ENCODE measurements at regions not wholly inside any gene's neighbourhood (a gene's known extent, or its start where the extent isn't known, plus 50 kb on each side); places are given as distances from the start of the nearest gene placed in this dataset.

DNA sequence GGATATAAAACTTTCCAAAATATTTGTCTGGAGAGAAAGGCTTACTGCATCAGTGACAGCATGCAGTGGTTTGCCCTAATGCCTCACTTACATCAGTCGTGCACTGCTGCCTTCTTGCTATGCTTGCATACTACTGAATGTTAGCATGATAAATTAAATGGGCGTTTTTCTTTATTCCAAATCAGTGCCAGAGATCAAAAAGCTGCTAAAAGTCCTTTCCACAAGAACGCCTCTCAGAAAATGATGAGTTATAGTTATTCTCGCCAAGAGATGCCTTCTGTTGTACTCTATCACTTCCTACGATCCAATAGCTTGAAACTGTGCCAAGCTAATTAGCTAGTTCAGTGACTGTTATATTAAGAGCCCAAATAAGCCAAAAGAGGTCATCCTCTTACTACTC is 345.8 kb upstream of the ROBO2 start:
- no peak for DNase-seq (ENCODE audit: low read depth)

DNA sequence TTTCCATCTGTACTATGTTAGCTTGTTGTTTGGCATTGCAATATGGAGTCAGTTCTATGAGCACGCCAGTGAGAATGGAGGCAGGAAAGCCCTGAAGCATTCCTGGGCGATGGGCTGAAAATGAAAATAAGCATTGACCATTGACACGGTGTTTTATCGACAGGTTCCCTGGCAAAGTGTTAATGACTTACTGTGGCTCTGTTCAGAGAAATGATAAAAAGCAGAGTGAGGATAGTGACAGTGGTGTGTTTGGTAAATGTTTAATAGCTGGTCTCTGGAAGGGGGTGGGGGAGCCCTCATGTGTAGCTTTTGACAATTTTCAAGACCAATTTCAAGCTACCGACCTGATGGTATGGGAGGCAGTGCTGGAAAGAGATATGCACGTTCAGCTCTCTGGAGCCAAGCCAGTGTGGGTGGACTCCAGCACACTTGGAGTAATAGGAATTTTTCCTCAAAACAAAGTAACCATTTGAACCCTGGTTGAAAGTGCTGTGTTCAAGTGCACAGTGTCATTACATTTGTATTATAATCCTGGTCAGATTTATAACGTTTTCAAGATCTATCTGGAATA is 341.7 kb upstream of the ROBO2 start:
- no peak for DNase-seq (ENCODE audit: low read depth)

DNA sequence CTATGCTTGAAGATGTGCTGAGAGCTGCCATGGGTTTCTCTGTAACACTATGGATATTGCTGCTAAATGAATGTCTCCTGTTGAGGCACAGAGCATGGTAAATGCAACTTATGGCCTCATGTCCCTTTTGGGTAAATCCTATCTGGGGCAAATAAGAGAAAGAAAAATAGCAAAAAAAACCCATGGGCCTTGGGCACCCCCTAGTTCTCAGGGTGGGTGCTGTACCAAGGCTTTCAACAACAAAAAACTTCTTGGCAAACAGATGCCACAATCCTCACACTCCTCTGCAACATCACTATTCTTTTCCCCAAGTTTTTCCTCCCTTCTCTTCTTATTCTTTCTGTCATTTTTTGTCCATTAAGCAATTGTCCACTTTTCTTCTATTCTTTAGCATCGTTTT is 340.1 kb upstream of the ROBO2 start:
- no peak for DNase-seq (ENCODE audit: low read depth)

DNA sequence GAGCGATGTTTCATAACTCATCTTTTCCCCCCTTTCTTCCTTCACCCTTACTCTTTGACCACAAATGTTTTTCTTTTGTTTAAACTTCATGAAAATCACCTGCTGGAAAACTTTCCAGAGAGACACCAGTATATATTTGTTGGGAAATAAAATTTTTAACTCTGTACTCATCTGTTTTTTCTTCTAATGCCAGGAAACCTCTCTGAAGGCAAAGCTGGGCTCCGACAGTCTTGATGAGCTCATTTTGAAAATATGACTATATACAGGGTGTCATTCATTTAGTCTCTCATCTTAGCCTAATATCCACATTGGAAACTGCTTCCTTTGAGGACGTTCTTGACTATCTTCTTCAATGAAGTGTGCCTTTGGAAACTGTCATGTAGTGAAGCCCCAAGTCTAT is 339.6 kb upstream of the ROBO2 start:
- peak; percentile 30 for DNase-seq (ENCODE audit: low read depth)

DNA sequence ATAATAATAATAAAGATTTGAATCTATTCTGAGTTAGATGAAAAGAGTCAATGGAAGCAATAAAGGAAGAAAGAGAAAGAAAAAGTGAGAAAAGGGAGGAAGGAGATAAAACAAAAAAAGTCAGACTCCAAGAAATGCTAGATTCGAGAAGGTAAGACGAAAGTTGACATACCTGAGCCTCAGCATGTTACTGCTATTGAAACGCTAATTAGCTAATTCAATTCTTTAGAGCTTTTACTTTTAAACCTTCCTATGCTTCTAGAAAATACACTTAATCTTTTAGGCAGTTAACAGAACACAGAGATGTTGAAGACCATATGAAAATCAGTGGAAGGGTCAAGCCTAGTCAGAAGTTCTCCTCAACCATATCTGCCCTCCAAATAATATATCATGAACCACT is 337.2 kb upstream of the ROBO2 start:
- DNase-seq (ENCODE audit: low read depth): no peak

DNA sequence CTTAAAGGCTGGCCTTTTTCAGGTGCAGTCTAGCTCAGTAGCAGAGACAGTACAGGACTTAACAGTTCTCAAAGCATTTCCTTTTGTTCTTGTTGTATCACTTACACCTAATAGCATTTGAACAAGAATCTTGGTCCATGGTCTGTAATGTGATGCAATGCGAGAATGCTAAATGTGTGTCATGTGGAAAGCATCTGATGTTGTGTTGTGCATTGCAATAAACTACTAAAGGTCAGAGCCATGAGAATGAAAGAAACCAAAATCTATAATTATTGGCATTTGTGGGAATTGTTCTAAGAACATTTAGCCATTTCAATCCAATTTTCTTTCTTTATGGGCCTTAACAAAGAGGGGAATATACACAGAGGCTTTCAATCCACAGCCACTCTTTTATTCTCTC is 324.5 kb upstream of the ROBO2 start:
- no peak for DNase-seq (ENCODE audit: low read depth)

DNA sequence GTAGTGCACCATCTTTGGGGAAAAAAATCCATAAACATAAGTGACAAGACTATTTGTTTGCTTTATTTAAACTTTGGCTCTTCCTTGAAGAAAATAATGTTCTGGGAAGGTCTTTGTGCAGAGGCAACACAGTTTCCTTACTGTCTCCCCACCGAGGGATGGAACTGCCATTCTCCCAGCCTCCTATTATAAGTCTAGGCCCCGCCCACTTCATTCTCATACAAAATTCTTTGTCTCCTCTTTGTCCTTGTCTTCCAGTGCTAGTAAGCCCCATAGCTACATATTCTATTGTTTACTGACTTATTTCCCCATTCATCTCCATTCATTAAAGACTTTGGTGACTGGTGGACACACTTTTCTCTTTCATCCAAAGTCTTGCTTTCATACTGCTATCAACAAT is 316.5 kb upstream of the ROBO2 start:
- no peak for DNase-seq (ENCODE audit: low read depth)

DNA sequence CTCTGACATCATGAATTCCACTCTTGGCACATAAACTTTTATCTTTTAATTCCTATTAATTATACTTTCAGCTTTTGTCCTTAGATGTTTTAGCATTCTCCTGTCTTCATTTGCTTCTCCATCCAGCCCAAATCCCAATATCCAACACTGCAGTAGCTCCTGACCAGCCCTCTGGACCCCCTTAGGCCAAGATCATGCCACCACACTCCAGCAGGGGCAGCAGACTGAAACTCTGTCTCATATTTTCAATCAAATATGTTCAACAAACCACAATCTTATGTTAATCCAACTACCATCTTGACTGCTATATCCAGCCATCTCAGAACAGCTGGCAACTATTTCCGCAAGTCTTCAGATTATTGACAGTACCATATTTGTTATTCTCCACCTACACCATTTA is 315.8 kb upstream of the ROBO2 start:
- no peak for DNase-seq (ENCODE audit: low read depth)

DNA sequence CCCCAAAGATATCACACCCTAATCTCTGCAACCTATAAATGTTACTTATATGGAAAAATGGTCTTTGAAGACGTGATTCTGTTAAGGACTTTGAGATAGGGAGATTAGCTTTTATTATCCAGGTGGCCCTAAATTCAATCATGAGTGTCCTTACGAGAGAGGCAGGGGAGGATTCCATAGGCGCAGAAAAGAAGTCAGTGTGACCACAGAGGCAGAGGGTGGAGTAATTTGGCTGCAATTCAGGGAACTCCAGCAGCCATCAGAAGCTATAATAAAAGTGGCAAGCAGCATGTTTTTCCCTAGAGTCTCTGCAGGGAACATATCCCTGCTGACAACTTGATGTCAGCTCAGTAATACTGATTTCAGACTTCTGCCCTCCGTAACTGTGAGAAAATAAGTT is 315.2 kb upstream of the ROBO2 start:
- DNase-seq (ENCODE audit: low read depth): no peak

DNA sequence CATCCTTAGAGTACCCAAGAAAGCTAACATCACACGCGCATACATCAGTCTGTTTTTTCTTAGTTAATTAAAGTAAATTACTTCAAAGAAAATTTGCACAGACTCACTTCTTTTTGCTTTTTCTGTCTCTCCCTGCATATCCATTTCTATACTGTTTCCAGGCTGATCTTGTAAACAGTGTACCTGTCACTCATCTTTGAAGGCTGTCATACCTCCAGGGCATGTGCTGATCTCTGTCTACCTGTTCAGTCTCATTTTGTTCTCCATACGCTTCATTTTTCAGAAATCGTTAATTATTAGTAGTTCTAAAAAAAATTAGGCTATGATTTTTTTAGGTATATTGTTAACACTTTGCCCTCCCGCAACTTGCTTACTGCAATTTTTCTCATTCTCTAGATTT is 313.9 kb upstream of the ROBO2 start:
- DNase-seq (ENCODE audit: low read depth): no peak

DNA sequence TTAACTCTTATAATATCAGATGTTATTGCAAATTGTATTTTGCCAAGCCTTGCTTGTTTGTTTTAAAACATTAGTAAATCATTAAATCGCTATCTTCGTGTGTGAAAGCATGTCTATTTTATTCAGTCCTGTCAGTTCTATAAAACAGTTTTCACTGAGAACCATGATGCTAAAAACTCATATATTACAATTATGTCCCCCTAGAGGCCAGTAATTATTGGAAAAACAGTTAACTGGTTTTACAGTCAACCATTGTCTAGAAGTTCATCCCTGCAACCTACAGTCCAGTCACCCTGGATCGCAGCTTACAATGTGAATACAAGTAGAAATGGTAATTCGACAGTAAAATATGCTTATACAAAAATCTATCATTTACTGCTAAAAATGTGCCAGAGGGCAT is 311.5 kb upstream of the ROBO2 start:
- DNase-seq (ENCODE audit: low read depth): no peak

DNA sequence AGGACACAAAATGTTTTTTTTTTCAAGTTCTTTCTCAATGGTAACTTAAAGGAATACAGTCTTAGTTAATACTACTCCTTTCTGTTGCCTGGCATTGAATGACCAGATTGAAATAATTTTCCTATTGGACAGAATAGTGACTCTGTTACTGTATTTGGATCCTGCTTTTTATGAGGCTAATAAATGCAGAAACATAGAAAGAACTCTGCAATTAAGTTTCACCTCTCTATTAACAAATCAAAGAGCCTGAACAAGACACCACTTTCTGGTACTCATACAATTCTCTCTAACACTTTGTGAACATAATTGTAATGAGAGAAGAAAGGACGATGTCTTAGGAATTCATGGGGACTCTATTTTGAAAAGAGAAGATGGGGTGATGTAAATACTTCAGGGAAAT is 308.4 kb upstream of the ROBO2 start:
- DNase-seq (ENCODE audit: low read depth): no peak

DNA sequence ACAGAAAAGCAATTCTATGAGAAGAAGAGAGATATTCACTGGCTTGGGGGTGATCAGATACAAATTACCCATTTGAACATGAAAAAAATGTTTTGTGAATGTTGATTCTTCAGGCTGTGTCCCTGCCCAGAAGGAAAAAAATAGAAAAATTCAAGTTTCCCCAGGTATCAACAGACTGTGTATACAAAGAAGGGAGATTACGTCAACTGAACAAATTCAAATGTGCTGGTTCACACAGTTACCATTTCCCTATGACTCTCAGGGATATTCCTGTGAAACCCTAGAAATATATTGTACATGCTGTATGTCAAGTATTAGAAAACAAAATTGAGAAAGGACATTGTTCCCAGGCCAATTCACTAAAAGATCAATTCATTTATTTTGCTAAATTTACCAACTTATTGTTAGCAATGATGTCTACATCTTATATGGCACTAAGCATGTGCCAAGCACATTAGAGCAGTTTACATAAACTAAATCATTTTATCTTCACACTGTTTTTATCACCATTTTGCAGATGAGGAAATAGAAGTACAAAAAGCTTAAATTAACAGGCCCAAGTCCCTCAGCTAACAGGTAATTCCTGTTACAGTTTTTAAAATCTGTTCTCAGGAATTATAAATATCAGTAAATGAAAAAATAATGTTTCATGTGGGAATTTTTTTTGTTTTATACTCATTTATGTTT is 306.7 kb upstream of the ROBO2 start:
- no peak for DNase-seq (ENCODE audit: low read depth)

DNA sequence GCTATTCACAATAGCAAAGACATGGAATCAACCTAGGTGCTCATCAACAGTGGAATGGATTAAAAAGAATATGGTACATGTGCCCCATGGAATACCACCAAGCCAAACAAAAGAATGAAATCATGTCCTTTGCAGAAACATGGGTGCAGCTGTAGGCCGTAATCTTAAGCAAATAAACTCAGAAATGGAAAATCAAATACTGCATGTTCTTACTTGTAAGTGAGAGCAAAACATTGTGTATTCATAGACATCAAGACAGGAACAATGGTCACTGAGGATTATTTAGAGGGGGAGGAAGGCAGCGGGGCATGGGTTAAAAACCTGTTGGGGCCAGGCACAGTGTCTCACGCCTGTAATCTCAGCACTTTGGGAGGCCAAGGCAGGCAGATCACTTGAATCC is 304.7 kb upstream of the ROBO2 start:
- DNase-seq (ENCODE audit: low read depth): no peak

DNA sequence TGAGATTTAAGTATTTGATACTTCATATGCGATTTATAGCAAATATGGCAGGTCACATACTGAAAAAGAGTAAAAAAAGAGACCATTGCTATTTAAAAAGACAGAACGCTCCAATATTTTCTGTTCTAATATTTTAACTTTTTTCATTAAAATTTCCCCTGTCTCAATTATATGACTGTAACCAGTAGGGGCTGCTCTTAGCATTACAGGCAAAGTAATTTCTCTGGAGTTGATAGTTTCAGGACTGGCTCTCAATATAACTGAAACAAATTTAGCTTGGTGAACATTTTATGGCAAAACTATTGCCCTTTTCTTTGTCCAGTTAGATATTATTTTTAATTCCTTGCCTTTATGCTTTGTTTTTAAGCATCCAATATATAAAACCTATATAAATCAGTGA is 286.3 kb upstream of the ROBO2 start:
- no peak for DNase-seq (ENCODE audit: low read depth)

DNA sequence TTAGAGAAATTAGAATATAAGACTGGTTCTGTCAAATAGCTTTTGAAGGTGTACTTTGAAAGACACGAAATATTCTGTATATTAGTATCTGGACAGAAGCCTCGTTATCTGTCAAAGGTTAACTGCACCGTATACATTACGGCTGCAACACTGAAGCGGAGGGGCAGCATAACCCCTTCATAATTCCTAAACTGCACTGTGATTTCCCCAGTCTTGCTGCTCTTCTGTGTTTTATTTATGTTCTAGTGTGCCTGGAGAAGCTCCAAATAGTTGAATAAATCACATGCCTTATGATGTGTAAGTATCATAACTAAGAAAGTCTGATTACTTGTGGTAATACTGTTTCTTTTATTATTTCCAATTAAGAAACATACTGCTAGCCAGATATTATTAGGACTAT is 285.7 kb upstream of the ROBO2 start:
- DNase-seq (ENCODE audit: low read depth): no peak

DNA sequence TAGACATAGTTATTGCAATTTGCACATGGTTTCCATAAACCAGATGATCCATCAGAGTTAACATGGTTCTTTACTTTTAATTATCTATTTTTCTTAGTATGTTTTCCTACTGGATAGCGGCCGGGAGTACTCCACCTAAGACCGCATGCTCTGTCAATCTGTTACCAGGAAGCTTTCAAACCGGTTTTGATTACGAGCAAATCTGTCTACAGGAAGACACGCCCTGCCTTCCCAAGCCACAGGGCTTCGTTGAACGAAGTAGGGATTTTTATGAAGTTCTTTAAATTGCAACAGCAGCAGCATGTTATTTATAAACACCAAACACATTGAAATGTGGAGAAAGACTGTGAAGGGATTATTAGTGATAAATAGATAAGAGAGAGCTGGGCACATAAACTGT is 283.3 kb upstream of the ROBO2 start:
- DNase-seq (ENCODE audit: low read depth): no peak

DNA sequence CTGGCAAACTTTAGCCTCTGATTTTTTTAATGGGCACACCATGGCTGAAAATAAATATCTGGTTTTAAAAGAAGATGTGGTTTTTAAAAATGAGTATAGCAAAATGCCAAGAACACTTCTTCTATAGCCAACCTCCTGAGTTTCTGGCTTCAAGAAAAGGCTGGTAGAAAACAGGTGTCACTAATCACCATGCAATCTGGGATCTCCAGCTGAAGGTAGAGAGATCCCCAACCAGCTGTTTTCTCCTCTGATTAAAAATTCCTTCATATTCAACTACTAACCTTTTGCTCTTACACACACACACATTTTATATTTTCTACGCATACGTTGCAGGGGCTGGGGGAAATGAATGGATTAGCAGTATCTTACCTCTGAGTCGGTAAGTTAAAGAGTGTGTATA is 279.6 kb upstream of the ROBO2 start:
- DNase-seq (ENCODE audit: low read depth): no peak

DNA sequence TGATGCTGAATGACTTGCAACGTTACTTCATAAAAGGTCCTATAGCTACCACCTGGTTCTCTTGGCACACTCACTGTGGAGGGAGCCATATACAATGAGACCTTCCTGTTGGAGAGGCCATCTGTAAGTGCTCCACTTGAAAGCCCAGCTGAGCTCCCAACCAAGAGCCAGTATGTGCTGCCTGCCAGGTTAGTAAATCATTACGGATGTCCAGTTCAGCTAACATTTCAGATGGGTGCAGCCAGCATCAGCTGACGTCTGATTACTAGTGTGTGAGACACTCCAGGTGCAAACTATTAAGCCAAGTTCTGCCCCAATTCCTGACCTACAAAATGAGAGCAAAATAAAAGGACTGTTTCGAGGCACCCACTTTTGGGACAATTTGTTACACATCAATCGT is 274.4 kb upstream of the ROBO2 start:
- no peak for DNase-seq (ENCODE audit: low read depth)

DNA sequence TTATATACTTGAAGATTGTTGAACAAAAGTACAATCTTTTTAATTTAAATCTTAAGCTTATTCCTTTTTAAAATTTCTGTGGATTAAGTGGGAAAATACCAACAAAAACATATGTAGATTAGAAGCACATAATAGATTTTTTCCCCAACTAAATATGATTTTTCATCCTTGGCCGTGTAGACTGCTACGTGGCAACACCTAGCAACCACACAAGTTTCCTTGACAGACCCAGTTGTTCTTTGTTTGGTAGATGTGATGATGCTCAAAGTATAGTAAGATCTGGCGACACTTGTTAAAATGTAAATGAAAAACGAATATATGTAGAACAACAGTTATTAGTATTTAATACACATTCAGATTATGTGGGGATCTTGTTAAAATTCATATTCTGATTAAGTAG is 271.0 kb upstream of the ROBO2 start:
- DNase-seq (ENCODE audit: low read depth): no peak

DNA sequence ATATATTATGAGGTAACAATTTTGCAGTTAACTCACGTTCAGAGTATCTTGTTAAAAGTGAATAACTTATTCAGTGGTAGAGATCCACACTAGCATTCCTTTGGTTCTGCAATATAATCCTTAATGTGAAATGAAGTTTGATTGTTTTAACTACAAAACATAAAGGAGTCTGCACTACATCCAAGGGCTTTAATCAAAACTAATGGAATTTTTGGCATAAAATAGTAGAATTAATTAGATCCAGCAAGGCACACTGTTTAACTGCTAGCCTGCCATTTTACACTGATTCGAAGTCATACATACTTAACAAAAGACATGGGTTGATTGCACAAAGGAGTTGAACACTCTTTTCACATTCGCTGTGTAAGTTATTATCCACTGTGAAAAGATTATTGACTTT is 263.0 kb upstream of the ROBO2 start:
- DNase-seq (ENCODE audit: low read depth): no peak

DNA sequence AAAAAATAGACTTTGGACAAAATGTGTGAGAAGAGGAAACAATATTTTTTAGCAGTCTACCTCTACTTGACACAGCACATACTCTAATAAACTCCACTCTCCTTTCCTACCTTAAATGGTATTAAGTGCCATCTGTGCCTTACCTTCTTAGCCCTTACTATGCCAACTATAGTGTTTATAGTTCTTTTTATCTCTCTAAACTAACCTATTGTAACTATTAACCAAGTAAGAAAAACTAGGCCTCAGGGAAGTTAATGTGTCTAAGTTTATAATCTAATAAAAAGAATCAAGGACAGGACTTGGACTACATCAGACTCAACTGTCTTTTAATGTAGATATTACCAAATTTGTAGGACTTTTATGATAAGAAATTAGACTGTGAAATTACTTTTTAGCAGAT is 251.7 kb upstream of the ROBO2 start:
- no peak for DNase-seq (ENCODE audit: low read depth)

DNA sequence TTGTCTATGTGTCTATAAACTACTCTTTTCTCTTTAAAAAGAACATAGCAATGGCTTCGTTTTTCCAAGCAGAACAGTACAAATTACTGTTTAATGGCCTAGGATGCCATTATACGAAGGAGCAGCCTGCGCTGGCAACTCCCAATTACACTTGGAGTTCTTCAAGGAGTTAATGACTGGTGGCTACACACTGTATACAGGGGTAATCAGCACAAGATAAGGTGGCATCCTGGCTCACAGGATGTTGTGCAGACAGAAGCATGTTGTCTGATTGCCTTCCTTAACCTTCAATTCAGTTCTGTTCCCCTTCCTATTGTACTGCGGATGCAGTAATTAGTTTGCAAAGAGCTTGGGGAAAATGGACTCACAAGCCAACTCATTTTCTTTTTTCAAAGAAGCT is 250.7 kb upstream of the ROBO2 start:
- DNase-seq (ENCODE audit: low read depth): no peak

DNA sequence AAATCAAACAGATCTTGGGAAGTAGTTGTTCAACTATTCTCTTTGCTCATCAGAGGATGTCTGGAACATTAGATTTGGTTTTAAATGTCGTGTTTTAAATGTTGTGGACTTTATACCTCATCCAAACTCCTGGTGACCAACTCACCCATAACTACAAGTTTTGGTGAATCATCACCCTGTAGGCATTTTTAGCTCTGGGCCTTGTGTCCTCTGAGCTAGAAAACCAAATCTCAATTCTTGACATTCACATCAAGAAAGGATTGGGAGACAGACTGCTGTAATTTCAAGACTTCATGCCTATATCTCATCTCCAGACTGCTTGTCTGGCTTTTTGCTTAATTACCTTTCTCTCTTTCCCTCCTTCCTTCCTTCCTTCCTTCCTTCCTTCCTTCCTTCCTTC is 228.5 kb upstream of the ROBO2 start:
- DNase-seq (ENCODE audit: low read depth): no peak

Data from HS-5 (cell line).